ENCODE measurements at regions not wholly inside any gene's neighbourhood (a gene's known extent, or its start where the extent isn't known, plus 50 kb on each side); places are given as distances from the start of the nearest gene placed in this dataset.

DNA sequence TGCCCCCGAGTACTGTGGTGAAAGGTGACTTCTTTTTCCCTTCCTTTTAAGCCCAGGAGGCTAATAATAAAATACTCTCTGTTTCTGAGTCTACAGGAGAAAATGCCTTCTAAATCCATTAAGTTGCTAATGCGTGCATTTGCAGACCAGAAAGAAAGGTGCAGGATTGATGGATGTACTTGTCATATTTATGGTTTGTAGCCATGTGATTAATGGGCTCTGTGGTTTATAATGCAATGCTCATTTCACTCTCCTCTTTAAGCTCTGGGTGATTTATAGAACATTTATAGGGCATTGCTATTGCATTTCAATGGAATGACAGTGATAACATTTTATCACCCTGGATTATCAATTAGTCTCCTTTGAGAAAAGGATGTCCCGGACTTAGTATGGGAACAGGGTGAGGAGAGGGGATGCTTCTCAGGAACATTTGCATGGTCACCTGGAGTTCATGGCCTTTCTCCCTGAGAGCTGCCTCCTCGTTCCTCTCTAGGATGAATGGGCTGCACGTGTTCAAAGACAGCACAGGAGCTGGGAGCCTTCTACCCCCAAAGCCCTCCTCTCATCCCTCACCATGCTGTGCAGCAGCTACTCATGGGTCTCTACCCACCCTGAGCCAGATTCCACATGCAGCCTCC lies 82.8 kb upstream of the HMGXB4 start:
- TF ChIP-seq, protein P1, sequence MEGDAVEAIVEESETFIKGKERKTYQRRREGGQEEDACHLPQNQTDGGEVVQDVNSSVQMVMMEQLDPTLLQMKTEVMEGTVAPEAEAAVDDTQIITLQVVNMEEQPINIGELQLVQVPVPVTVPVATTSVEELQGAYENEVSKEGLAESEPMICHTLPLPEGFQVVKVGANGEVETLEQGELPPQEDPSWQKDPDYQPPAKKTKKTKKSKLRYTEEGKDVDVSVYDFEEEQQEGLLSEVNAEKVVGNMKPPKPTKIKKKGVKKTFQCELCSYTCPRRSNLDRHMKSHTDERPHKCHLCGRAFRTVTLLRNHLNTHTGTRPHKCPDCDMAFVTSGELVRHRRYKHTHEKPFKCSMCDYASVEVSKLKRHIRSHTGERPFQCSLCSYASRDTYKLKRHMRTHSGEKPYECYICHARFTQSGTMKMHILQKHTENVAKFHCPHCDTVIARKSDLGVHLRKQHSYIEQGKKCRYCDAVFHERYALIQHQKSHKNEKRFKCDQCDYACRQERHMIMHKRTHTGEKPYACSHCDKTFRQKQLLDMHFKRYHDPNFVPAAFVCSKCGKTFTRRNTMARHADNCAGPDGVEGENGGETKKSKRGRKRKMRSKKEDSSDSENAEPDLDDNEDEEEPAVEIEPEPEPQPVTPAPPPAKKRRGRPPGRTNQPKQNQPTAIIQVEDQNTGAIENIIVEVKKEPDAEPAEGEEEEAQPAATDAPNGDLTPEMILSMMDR (IDR thresholded peaks at IDR 0.05; ENCODE audit: low read depth, low read length), result no peak
- TF ChIP-seq POLR2A (IDR thresholded peaks at IDR 0.05; ENCODE audit: extremely low read depth, insufficient read length), result no peak
- TF ChIP-seq, protein P2, sequence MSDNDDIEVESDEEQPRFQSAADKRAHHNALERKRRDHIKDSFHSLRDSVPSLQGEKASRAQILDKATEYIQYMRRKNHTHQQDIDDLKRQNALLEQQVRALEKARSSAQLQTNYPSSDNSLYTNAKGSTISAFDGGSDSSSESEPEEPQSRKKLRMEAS (IDR thresholded peaks at IDR 0.05; ENCODE audit: low read depth, low read length), result no peak
- no peak for TF ChIP-seq MYC (IDR thresholded peaks at IDR 0.05; ENCODE audit: low read depth, low read length)

All from NB4 (cell line).